Endodermal cell (in vitro differentiated cells): ENCODE measurements at regions not wholly inside any gene's neighbourhood (a gene's known extent, or its start where the extent isn't known, plus 50 kb on each side); places are given as distances from the start of the nearest gene placed in this dataset.

ENCODE experiments used
- DNase-seq: peaks from one replicate; pipeline ENCODE4 v3.0.0-alpha.2; 2017
- H3K27ac ChIP-seq: 2 replicates; pipeline ENCODE4 v1.5.1; 2013; ENCODE audit warnings: mild to moderate bottlenecking, low read depth, low read length, moderate library complexity
- H3K27me3 ChIP-seq: 2 replicates; pipeline ENCODE4 v1.6.1; 2013; ENCODE audit warnings: mild to moderate bottlenecking, low read length, moderate library complexity; ENCODE audit not compliant: insufficient read depth, control insufficient read depth, poor library complexity, severe bottlenecking
- H3K36me3 ChIP-seq: 2 replicates; pipeline ENCODE4 v1.7.0; 2013; ENCODE audit warnings: mild to moderate bottlenecking, low read length, moderate library complexity; ENCODE audit not compliant: control insufficient read depth, insufficient read depth
- H3K4me1 ChIP-seq: one replicate; pipeline ENCODE4 v1.7.0; 2013; ENCODE audit warnings: low read length; ENCODE audit not compliant: control insufficient read depth, insufficient read depth
- H3K4me3 ChIP-seq: 2 replicates; pipeline ENCODE4 v1.5.1; 2013; ENCODE audit warnings: mild to moderate bottlenecking, low read length, moderate library complexity
- H3K9ac ChIP-seq: 2 replicates; pipeline ENCODE4 v1.6.1; 2013; ENCODE audit warnings: mild to moderate bottlenecking, low read length, moderate library complexity; ENCODE audit not compliant: poor library complexity, severe bottlenecking; ENCODE audit errors: extremely low read depth
- H3K9me3 ChIP-seq: 2 replicates; pipeline ENCODE4 v1.6.1; 2013; ENCODE audit warnings: mild to moderate bottlenecking, low read length, moderate library complexity; ENCODE audit not compliant: control insufficient read depth
- H3K27ac Mint-ChIP-seq: 2 replicates; pipeline ENCODE4 v1.8.0; 2020; ENCODE audit warnings: mixed read lengths
- H3K27me3 Mint-ChIP-seq: 2 replicates; pipeline ENCODE4 v1.8.0; 2021; ENCODE audit warnings: mild to moderate bottlenecking, mixed read lengths; ENCODE audit not compliant: insufficient read depth
- H3K36me3 Mint-ChIP-seq: 2 replicates; pipeline ENCODE4 v1.8.0; 2020; ENCODE audit warnings: low read depth, mixed read lengths
- H3K4me1 Mint-ChIP-seq: 2 replicates; pipeline ENCODE4 v1.8.0; 2020; ENCODE audit warnings: mixed read lengths
- H3K4me3 Mint-ChIP-seq: 2 replicates; pipeline ENCODE4 v1.8.0; 2020; ENCODE audit warnings: mild to moderate bottlenecking, moderate library complexity, mixed read lengths
- H3K9me3 Mint-ChIP-seq: 2 replicates; pipeline ENCODE4 v1.8.0; 2020; ENCODE audit warnings: mild to moderate bottlenecking, mixed read lengths
- WGBS, 2 experiments: methylation state at CpG; one replicate each; pipeline versions ENCODE4 v1.1.5 to v1.1.7; 2013; ENCODE audit warnings: missing lambda C conversion rate in 2 of 2, mixed read lengths in 1 of 2; ENCODE audit not compliant: insufficient coverage in 1 of 2, insufficient read length in 1 of 2; 5-methylcytosine and 5-hydroxymethylcytosine counted together
- TF ChIP-seq, protein P1 (sequence below): fragments of 200-600 bp; sonication (generic); conservative IDR thresholded peaks from 2 replicates; pipeline ENCODE4 v1.5.0; 2021; ENCODE audit warnings: antibody characterized with exemption, mild to moderate bottlenecking

DNA sequence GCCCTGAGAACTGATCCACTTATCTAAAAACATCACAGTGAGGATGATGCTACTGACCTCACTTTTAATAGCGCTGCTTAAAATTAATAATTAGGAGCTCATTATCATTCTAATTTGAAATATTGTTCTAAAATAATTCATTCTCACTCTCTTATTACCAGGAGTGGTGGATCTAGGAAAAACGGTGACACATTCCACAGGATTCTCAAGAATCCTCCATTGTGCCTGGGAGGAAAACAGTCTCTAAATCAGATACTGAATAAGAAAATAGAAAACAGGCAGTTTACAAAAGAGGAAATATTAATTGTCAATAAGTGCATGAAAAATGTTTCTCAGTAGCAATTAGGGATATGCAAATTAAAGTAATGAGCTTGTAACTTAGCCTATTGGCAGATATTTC is 187.4 kb downstream of the TENT5A start:
- H3K27me3 Mint-ChIP-seq = no peaks in the 10 kb centered on the region
- DNase-seq = no peak
- H3K4me1 ChIP-seq = peaks cover 16% of the 10 kb centered on the region
- WGBS, 2 experiments = 68% methylated on average over 2 of the region's 2 CpGs; no CpG with 5 or more reads in 1 of the 2 experiments
- H3K9me3 ChIP-seq = no peaks in the 10 kb centered on the region
- H3K4me3 ChIP-seq = no peak overlapping the region
- no peaks in the 10 kb centered on the region for H3K36me3 ChIP-seq
- no peak overlapping the region for H3K9ac ChIP-seq
- no peak overlapping the region for H3K27ac ChIP-seq
- no peaks in the 10 kb centered on the region for H3K27me3 ChIP-seq
- H3K4me1 Mint-ChIP-seq = peaks cover 37% of the 10 kb centered on the region
- no peak overlapping the region for H3K4me3 Mint-ChIP-seq
- TF ChIP-seq, protein P1, sequence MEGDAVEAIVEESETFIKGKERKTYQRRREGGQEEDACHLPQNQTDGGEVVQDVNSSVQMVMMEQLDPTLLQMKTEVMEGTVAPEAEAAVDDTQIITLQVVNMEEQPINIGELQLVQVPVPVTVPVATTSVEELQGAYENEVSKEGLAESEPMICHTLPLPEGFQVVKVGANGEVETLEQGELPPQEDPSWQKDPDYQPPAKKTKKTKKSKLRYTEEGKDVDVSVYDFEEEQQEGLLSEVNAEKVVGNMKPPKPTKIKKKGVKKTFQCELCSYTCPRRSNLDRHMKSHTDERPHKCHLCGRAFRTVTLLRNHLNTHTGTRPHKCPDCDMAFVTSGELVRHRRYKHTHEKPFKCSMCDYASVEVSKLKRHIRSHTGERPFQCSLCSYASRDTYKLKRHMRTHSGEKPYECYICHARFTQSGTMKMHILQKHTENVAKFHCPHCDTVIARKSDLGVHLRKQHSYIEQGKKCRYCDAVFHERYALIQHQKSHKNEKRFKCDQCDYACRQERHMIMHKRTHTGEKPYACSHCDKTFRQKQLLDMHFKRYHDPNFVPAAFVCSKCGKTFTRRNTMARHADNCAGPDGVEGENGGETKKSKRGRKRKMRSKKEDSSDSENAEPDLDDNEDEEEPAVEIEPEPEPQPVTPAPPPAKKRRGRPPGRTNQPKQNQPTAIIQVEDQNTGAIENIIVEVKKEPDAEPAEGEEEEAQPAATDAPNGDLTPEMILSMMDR = no peak
- no peaks in the 10 kb centered on the region for H3K36me3 Mint-ChIP-seq
- H3K27ac Mint-ChIP-seq = no peak overlapping the region
- H3K9me3 Mint-ChIP-seq = no peaks in the 10 kb centered on the region

DNA sequence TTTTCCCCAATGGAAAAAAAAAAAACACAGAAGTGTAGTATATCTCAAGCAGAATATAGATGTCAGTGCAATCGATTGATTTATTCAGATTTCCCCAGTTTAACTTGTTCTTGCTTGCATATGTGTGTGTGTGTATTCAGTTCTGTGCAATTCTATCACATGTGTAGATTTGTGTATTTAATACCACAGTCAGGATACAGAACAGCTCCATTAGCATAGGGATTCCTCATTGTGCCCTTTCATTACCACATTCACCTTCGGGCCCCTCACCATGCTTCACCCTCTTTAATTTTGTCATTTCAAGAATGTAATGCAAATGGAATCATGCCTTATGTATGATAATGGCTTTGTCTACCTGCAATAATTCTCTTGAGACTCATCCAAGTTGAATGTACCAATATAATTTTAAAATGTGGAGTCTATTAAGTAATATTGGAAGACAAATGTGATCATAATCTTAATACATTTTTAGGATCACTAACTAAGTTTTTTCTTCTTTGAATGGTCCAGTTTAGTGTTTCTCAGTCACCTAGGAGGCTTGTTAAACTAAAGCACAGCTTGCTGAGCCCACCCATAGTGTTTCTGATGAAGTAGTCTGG is 187.9 kb downstream of the TENT5A start:
- Histone ChIP-seq H3K27ac (no peak overlapping the region), H3K27me3 (no peaks in the 10 kb centered on the region), H3K9me3 (no peaks in the 10 kb centered on the region), H3K4me1 (peaks cover 16% of the 10 kb centered on the region), H3K4me3 (no peak overlapping the region), H3K36me3 (no peaks in the 10 kb centered on the region), H3K9ac (no peak overlapping the region)
- no peak overlapping the region for H3K4me3 Mint-ChIP-seq
- H3K9me3 Mint-ChIP-seq = peaks cover 3% of the 10 kb centered on the region
- H3K4me1 Mint-ChIP-seq = peaks cover 37% of the 10 kb centered on the region
- H3K27ac Mint-ChIP-seq = no peak overlapping the region
- 79% methylated on average over 2 of the region's 2 CpGs; no CpG with 5 or more reads in 1 of the 2 experiments for WGBS, 2 experiments
- no peak for DNase-seq
- TF ChIP-seq, protein P1 = no peak
- H3K36me3 Mint-ChIP-seq = no peaks in the 10 kb centered on the region
- no peaks in the 10 kb centered on the region for H3K27me3 Mint-ChIP-seq

DNA sequence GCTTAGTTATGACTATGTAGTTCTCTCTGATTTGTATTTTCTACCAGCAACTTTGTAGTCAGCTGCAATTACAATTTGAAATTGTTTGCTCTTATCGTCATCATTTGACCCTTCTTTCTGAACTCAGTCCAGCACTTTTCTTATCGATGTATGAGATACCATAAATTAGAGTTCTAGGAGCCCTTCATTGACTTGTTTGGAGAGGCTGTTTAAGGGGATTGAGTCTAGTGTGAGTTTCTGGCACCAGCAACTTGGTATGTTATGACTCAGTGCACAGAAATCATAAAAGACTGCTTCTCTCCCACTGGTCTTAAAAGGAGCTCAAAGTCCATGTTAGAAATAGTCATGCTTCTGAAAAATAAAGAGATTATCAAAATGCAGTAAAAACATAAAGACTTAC is 190.3 kb downstream of the TENT5A start:
- H3K9ac ChIP-seq = no peak overlapping the region
- H3K4me3 ChIP-seq = no peak overlapping the region
- no peaks in the 10 kb centered on the region for H3K27me3 ChIP-seq
- 89% methylated on average over 2 of the region's 2 CpGs; no CpG with 5 or more reads in 1 of the 2 experiments for WGBS, 2 experiments
- Mint-ChIP-seq H3K27ac (no peak overlapping the region), H3K4me1 (peaks cover 33% of the 10 kb centered on the region), H3K9me3 (peaks cover 3% of the 10 kb centered on the region), H3K27me3 (no peaks in the 10 kb centered on the region), H3K36me3 (no peaks in the 10 kb centered on the region), H3K4me3 (no peak overlapping the region)
- peaks cover 23% of the 10 kb centered on the region for H3K4me1 ChIP-seq
- no peaks in the 10 kb centered on the region for H3K9me3 ChIP-seq
- TF ChIP-seq, protein P1 = no peak
- no peak overlapping the region for H3K27ac ChIP-seq
- no peak for DNase-seq
- H3K36me3 ChIP-seq = no peaks in the 10 kb centered on the region
